PFSK-1 (cell line): ENCODE measurements at regions not wholly inside any gene's neighbourhood (a gene's known extent, or its start where the extent isn't known, plus 50 kb on each side); places are given as distances from the start of the nearest gene placed in this dataset.

Experiments used
- FOXP2 ChIP-seq: optimal IDR thresholded peaks from 2 replicates; pipeline ENCODE3; 2011; ENCODE audit warnings: borderline replicate concordance, control low read depth, inconsistent platforms; ENCODE audit not compliant: insufficient read depth; ENCODE audit errors: extremely low read length, extremely low read depth
- POLR2AphosphoS5 ChIP-seq: IDR thresholded peaks from 2 replicates; pipeline ENCODE4 v1.6.1; 2012; ENCODE audit warnings: low read depth, mild to moderate bottlenecking, control low read depth, low read length, moderate library complexity
- SIN3A ChIP-seq: IDR thresholded peaks from 2 replicates; pipeline ENCODE4 v1.6.1; 2012; ENCODE audit warnings: mild to moderate bottlenecking, low read length, moderate library complexity, borderline replicate concordance; ENCODE audit not compliant: insufficient read depth
- TAF1 ChIP-seq: IDR thresholded peaks from 2 replicates; pipeline ENCODE4 v1.6.1; 2012; ENCODE audit warnings: low read length, control low read depth, borderline replicate concordance; ENCODE audit not compliant: insufficient read depth
- TF ChIP-seq, protein P1 (sequence below), 2 experiments: IDR thresholded peaks; 2 replicates each; pipeline versions ENCODE4 v1.6.1 to v1.8.0; 2011 to 2012; ENCODE audit warnings: low read depth in 2 of 2, low read length in 2 of 2, control low read depth in 1 of 2, inconsistent platforms in 1 of 2, mild to moderate bottlenecking in 1 of 2, moderate library complexity in 1 of 2; ENCODE audit not compliant: insufficient read depth in 1 of 2

- TF ChIP-seq POLR2AphosphoS5 (no peak), SIN3A (no peak), FOXP2 (no peak), TAF1 (no peak)
- TF ChIP-seq, protein P1, sequence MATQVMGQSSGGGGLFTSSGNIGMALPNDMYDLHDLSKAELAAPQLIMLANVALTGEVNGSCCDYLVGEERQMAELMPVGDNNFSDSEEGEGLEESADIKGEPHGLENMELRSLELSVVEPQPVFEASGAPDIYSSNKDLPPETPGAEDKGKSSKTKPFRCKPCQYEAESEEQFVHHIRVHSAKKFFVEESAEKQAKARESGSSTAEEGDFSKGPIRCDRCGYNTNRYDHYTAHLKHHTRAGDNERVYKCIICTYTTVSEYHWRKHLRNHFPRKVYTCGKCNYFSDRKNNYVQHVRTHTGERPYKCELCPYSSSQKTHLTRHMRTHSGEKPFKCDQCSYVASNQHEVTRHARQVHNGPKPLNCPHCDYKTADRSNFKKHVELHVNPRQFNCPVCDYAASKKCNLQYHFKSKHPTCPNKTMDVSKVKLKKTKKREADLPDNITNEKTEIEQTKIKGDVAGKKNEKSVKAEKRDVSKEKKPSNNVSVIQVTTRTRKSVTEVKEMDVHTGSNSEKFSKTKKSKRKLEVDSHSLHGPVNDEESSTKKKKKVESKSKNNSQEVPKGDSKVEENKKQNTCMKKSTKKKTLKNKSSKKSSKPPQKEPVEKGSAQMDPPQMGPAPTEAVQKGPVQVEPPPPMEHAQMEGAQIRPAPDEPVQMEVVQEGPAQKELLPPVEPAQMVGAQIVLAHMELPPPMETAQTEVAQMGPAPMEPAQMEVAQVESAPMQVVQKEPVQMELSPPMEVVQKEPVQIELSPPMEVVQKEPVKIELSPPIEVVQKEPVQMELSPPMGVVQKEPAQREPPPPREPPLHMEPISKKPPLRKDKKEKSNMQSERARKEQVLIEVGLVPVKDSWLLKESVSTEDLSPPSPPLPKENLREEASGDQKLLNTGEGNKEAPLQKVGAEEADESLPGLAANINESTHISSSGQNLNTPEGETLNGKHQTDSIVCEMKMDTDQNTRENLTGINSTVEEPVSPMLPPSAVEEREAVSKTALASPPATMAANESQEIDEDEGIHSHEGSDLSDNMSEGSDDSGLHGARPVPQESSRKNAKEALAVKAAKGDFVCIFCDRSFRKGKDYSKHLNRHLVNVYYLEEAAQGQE (IDR thresholded peaks at IDR 0.05; ENCODE audit: insufficient read depth in 1 of 2, low read depth in 2 of 2, low read length in 2 of 2) = no peak
Measured at GRCh38 chr16:81164958-81165357, 68.8 kb upstream of the GCSH start.
